ENCODE measurements at regions not wholly inside any gene's neighbourhood (a gene's known extent, or its start where the extent isn't known, plus 50 kb on each side); places are given as distances from the start of the nearest gene placed in this dataset.

DNA sequence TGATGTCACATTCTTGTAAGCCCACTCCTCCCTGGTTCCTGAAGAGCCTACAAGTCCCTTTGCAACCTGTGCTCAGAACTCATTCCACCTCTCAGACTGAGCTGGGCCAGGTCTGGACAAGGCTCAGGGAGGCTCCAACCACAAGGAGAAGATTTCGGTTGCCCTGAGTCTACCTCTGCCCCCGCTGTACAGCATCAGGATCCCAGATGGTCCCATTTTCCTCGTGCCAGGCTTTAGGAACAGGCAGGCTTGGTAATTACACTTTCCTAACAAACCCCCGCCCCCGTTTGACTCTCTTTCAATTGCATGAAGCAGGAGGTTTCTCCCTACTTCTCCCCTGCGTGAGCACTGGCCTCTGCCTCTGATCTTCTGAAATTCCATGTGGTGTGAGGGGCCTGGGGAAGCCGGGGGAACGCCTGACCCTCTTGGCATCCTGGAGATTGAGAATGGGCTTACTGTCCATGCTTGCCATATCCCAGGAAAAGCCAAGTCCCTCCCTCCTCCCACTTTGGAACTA, 86.9 kb upstream of the CTNNA1 start:
- DNase-seq (ENCODE audit: low read depth in 2 of 3, low spot score in 2 of 3), result no peak

- DNase-seq (ENCODE audit: low read depth in 2 of 3, low spot score in 2 of 3), result no peak
Observed at GRCh38 chr5:138665261-138665660, 88.0 kb upstream of the CTNNA1 start.

GRCh38 chr5:138664276-138664943, 88.8 kb upstream of the CTNNA1 start:
- DNase-seq (ENCODE audit: low read depth in 2 of 3, low spot score in 2 of 3), result no peak

- DNase-seq (ENCODE audit: low read depth in 2 of 3, low spot score in 2 of 3), result no peak
Observed at GRCh38 chr5:138663561-138663960, 88.4 kb upstream of the HSPA9 start.

- no peak for DNase-seq (ENCODE audit: low read depth in 2 of 3, low spot score in 2 of 3)
Observed at GRCh38 chr5:138663009-138663408, 87.8 kb upstream of the HSPA9 start.

GRCh38 chr5:138662599-138662998, 87.4 kb upstream of the HSPA9 start:
- DNase-seq (ENCODE audit: low read depth in 2 of 3, low spot score in 2 of 3), result no peak

DNA sequence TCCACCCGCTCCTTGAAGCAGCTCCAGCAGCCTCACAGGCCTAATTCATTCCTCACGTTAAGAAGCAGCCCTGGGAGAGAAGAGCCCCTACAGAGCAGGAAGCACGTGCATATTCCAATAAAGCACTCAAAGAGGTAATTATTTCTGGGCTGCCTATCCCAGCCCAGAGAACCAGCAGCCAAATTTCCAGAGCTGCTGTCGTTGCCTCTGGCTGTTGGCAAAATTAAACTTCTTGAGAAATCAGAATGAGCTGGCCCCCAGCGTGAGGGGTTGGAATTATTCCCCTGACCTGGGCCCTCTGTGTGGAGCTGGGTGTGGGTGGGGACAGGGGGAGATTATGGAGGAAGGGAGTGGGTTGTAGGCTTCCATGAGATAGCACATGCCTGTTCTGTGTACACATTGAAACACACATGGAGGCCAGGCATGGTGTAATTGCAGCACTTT, 86.8 kb upstream of the HSPA9 start:
- DNase-seq (ENCODE audit: low read depth in 2 of 3, low spot score in 2 of 3), result no peak

DNA sequence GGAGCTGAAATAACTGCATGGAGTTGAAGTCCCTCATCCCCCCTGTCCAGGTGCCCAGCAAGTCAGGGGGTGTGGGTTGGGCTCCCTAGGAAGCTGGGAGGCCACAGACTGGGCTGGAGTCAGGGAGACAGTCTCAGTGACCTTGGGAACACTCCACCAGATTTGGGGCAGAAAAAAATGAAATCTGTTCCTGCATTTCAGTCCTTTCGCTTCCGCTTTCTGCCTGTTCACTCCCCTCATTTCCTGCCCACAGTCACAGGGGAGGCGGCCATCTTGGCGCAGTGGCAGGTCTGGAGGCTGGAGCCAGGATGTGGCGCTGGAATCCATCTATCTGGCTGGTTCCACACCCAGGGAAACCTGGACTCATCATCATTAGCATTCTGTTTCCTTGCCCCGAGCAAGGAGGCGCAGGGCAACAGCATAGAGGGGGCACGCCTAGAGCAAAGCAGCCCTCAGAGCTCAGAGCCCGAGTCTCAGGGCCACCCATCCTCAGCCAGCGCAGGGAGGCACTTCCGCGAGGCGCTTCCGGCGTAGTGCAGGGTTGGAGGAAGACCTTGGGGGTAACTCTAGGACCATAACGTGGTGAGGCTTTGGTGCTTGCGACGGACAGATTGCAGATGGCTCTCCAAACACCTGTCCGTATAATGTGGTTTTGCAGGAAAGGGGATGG, 86.2 kb upstream of the HSPA9 start:
- no peak for DNase-seq (ENCODE audit: low read depth in 2 of 3, low spot score in 2 of 3)

GRCh38 chr5:138660051-138660572, 84.9 kb upstream of the HSPA9 start:
- no peak for DNase-seq (ENCODE audit: low read depth in 2 of 3, low spot score in 2 of 3)

GRCh38 chr5:138659561-138659960, 84.4 kb upstream of the HSPA9 start:
- DNase-seq (ENCODE audit: low read depth in 2 of 3, low spot score in 2 of 3), result no peak

DNA sequence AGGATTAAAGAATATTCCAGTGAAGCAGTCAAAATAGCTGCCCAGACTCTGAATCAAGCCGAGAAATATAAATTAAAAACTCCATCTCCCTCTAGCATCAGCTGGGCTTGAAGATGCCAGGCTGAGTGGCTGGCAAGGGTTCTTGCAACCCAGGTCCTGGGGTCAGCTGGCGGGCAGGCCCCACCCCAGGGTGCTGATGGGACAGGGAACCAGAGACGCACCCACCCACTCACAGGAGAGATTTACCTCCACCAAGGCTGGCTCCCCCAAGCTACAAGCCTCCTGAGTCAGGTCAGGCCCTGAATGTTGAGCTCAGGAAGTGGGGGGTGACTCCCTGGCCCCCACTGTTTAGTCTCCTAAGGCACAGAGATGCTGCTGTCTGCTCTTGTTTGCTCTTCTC, 83.9 kb upstream of the HSPA9 start:
- no peak for DNase-seq (ENCODE audit: low read depth in 2 of 3, low spot score in 2 of 3)

- DNase-seq (ENCODE audit: low read depth in 2 of 3, low spot score in 2 of 3), result no peak
Observed at GRCh38 chr5:138658676-138659075, 83.5 kb upstream of the HSPA9 start.

DNA sequence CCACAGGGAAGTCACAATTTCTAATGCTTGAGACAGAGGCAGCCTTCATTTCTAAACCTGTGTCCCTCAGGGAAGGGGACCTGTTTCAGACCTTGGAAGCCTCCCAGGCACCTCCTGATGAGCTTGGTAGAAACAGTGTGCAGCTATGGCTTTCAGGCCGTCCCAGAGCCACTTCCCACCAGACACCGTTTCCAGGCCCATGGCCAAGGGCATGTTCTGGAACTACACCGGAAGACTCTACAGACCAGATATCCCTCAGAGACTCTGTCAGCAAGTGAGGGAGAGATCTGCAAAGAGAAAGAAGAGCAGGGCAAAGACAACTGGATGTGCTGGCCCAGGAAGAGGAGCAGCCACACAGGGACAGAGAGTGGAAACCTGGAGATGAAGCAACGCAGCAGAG, 82.2 kb upstream of the HSPA9 start:
- no peak for DNase-seq (ENCODE audit: low read depth in 2 of 3, low spot score in 2 of 3)

DNA sequence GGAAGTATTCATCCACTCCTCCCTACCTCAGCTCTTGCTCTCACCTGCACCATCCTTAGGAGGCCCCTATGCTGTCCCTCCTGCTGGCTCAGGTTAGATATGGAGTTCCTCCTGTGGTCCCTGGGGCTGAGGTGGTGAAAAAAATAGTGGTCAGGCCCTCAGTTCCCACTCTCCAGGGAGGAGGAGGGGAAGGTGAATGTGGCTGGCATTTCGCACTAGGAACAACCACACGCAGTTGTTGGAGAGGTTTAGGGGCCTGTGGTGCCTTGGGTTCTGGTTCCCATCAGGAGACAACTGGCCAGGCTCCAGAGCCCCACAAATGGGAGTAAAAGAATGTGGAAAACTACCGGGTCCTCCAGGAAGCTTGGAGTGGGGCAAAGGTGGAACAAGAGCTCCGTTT, 81.7 kb upstream of the HSPA9 start:
- no peak for DNase-seq (ENCODE audit: low read depth in 2 of 3, low spot score in 2 of 3)

GRCh38 chr5:138655530-138656190, 80.5 kb upstream of the HSPA9 start:
- no peak for DNase-seq (ENCODE audit: low read depth in 2 of 3, low spot score in 2 of 3)

DNA sequence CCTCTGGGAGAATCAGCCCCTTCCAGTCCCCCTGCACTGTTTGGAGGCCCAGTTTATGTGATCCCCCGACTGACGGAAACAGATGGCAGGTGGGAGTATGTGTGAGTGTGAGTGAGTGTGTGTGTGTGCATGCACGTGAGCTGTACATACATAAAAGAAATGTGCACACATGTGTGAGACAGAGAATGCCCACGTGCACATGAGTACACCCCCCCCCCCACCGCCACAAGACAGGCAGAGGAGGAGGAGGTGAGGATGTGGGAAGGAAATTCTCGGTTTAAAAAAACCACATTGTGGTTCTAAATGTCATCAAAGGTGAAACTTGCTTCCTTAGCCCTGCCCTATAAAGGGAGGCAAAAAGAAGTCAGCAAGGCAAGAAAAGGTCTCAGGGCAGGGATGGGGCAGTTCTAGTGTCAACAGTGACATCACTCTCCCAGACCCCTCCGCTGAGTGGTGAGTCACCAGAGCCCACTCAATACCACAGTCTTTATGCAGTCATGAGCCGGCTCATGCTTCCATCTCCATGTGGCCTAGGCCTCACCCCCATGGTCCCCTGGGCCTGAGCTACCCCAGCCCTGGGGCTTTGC, 79.2 kb upstream of the HSPA9 start:
- DNase-seq (ENCODE audit: low read depth in 2 of 3, low spot score in 2 of 3), result peak; percentile 24 to 59 (median 51)

DNA sequence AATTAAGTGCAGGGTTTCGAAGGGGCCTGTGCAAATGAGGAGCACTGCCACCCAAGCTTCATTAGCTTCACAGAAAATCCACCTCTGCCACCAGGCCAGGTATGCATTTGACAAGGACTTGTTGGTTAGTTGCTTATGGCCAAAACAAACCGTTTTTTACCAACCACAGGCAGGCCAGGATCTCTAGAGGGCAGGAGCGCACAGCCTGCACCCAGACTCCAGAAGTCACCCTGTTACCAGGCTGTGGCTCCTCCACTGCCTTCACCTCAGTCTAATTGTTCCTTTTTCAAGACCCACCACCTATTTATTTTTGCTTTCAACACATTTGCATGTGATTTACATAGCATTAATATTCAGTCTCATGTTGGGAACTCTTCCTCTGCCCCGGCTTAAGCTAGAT, 78.3 kb upstream of the HSPA9 start:
- no peak for DNase-seq (ENCODE audit: low read depth in 2 of 3, low spot score in 2 of 3)

GRCh38 chr5:138651767-138652117, 76.5 kb upstream of the HSPA9 start:
- no peak for DNase-seq (ENCODE audit: low read depth in 2 of 3, low spot score in 2 of 3)

- no peak for DNase-seq (ENCODE audit: low read depth in 2 of 3, low spot score in 2 of 3)
Observed at GRCh38 chr5:138651058-138651766, 76.0 kb upstream of the HSPA9 start.

GRCh38 chr5:138650196-138650595, 75.0 kb upstream of the HSPA9 start:
- DNase-seq (ENCODE audit: low read depth in 2 of 3, low spot score in 2 of 3), result no peak

- no peak for DNase-seq (ENCODE audit: low read depth in 2 of 3, low spot score in 2 of 3)
Observed at GRCh38 chr5:138649775-138650174, 74.6 kb upstream of the HSPA9 start.
